ENCODE measurements at regions not wholly inside any gene's neighbourhood (a gene's known extent, or its start where the extent isn't known, plus 50 kb on each side); places are given as distances from the start of the nearest gene placed in this dataset.

DNA sequence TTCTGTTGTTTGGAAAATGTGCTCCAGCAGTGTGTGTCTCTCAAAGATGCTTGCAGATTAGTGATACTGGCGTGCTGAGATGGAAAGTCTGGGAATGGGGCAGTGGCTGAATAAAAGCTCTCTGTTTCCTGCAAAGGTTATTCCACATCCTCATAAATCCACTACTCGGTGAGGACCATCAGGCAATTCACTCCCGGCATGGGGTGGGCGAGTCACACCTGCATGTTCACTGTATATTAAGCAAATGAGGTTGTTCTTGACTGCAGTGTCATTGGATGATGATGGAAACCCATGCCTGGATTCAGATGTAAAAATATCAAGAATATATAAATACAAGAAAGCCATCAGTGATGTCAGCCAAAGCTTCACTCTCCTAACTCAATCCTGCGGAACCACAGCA is 65.4 kb upstream of the DSCAM start:
- Histone ChIP-seq H3K36me3 (ENCODE audit: insufficient read depth, low read length) (no peaks in the 10 kb centered on the region), H3K9ac (ENCODE audit: low read length) (no peak overlapping the region), H3K4me2 (ENCODE audit: low read length) (no peak overlapping the region), H3K27ac (ENCODE audit: low read length) (no peak overlapping the region), H3K4me3 (ENCODE audit: low read length) (no peak overlapping the region), H3F3A (ENCODE audit: insufficient read depth, low read length, poor library complexity, severe bottlenecking) (no peaks in the 10 kb centered on the region), H2AFZ (ENCODE audit: low read depth, low read length) (no peak overlapping the region), H3K9me3 (ENCODE audit: low read length) (no peaks in the 10 kb centered on the region), H3K79me2 (replicated peaks; ENCODE audit: insufficient read depth, low read length) (no peaks in the 10 kb centered on the region), H3K9me2 (ENCODE audit: insufficient read depth, low read length) (no peaks in the 10 kb centered on the region), H3K27me3 (ENCODE audit: insufficient read depth, low read depth, low read length) (no peaks in the 10 kb centered on the region), H4K20me1 (ENCODE audit: insufficient read depth) (no peaks in the 10 kb centered on the region)
- TF ChIP-seq RAD21 (conservative IDR thresholded peaks at IDR 0.05): no peak
- TF ChIP-seq EZH2 (IDR thresholded peaks at IDR 0.05; ENCODE audit: borderline replicate concordance, insufficient read depth, low read length, poor library complexity, severe bottlenecking): no peak
- TF ChIP-seq, protein P1, sequence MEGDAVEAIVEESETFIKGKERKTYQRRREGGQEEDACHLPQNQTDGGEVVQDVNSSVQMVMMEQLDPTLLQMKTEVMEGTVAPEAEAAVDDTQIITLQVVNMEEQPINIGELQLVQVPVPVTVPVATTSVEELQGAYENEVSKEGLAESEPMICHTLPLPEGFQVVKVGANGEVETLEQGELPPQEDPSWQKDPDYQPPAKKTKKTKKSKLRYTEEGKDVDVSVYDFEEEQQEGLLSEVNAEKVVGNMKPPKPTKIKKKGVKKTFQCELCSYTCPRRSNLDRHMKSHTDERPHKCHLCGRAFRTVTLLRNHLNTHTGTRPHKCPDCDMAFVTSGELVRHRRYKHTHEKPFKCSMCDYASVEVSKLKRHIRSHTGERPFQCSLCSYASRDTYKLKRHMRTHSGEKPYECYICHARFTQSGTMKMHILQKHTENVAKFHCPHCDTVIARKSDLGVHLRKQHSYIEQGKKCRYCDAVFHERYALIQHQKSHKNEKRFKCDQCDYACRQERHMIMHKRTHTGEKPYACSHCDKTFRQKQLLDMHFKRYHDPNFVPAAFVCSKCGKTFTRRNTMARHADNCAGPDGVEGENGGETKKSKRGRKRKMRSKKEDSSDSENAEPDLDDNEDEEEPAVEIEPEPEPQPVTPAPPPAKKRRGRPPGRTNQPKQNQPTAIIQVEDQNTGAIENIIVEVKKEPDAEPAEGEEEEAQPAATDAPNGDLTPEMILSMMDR (IDR thresholded peaks at IDR 0.05; ENCODE audit: poor library complexity, severe bottlenecking): no peak
- TF ChIP-seq EP300 (conservative IDR thresholded peaks at IDR 0.05; ENCODE audit: poor library complexity, severe bottlenecking): no peak
- TF ChIP-seq, protein P2, sequence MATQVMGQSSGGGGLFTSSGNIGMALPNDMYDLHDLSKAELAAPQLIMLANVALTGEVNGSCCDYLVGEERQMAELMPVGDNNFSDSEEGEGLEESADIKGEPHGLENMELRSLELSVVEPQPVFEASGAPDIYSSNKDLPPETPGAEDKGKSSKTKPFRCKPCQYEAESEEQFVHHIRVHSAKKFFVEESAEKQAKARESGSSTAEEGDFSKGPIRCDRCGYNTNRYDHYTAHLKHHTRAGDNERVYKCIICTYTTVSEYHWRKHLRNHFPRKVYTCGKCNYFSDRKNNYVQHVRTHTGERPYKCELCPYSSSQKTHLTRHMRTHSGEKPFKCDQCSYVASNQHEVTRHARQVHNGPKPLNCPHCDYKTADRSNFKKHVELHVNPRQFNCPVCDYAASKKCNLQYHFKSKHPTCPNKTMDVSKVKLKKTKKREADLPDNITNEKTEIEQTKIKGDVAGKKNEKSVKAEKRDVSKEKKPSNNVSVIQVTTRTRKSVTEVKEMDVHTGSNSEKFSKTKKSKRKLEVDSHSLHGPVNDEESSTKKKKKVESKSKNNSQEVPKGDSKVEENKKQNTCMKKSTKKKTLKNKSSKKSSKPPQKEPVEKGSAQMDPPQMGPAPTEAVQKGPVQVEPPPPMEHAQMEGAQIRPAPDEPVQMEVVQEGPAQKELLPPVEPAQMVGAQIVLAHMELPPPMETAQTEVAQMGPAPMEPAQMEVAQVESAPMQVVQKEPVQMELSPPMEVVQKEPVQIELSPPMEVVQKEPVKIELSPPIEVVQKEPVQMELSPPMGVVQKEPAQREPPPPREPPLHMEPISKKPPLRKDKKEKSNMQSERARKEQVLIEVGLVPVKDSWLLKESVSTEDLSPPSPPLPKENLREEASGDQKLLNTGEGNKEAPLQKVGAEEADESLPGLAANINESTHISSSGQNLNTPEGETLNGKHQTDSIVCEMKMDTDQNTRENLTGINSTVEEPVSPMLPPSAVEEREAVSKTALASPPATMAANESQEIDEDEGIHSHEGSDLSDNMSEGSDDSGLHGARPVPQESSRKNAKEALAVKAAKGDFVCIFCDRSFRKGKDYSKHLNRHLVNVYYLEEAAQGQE (IDR thresholded peaks at IDR 0.05; ENCODE audit: borderline replicate concordance): no peak
- no peak for TF ChIP-seq POLR2AphosphoS5 (IDR thresholded peaks at IDR 0.05)
- no peak for TF ChIP-seq TAF1 (IDR thresholded peaks at IDR 0.05; ENCODE audit: low read depth)
- TF ChIP-seq SMC3 (conservative IDR thresholded peaks at IDR 0.05; ENCODE audit: poor library complexity): no peak
- TF ChIP-seq MXI1 (conservative IDR thresholded peaks at IDR 0.05; ENCODE audit: poor library complexity, severe bottlenecking): no peak

DNA sequence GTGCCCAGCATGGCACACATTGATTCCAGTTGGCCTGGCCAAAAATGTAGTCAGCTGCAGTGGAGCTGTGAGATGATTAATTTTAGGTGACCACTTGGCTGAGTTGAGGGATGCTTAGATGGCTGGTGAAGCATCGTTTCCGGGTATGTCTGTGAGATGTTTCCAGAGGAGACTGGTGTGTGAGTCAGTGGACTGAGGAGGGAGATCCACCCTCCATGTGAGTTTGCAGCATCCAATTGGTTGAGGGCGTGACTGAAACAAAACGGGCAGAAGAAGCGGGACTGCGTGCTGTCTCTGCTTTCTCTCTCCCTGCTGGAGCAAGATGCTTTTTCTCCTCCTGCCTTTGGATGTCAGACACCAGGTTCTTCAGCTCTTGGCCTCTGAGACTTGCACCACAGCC is 68.2 kb upstream of the DSCAM start:
- no peak overlapping the region for H3K27ac ChIP-seq (ENCODE audit: low read length)
- no peak overlapping the region for H3K4me2 ChIP-seq (ENCODE audit: low read length)
- no peaks in the 10 kb centered on the region for H3K36me3 ChIP-seq (ENCODE audit: insufficient read depth, low read length)
- no peak overlapping the region for H3K4me3 ChIP-seq (ENCODE audit: low read length)
- no peaks in the 10 kb centered on the region for H3K27me3 ChIP-seq (ENCODE audit: insufficient read depth, low read depth, low read length)
- no peak overlapping the region for H2AFZ ChIP-seq (ENCODE audit: low read depth, low read length)
- H3K79me2 ChIP-seq (replicated peaks; ENCODE audit: insufficient read depth, low read length): no peaks in the 10 kb centered on the region
- no peaks in the 10 kb centered on the region for H4K20me1 ChIP-seq (ENCODE audit: insufficient read depth)
- no peaks in the 10 kb centered on the region for H3F3A ChIP-seq (ENCODE audit: insufficient read depth, low read length, poor library complexity, severe bottlenecking)
- TF ChIP-seq, protein P2 (IDR thresholded peaks at IDR 0.05; ENCODE audit: borderline replicate concordance): no peak
- TF ChIP-seq EP300 (conservative IDR thresholded peaks at IDR 0.05; ENCODE audit: poor library complexity, severe bottlenecking): no peak
- no peak for TF ChIP-seq TAF1 (IDR thresholded peaks at IDR 0.05; ENCODE audit: low read depth)
- no peak for TF ChIP-seq SMC3 (conservative IDR thresholded peaks at IDR 0.05; ENCODE audit: poor library complexity)
- TF ChIP-seq MXI1 (conservative IDR thresholded peaks at IDR 0.05; ENCODE audit: poor library complexity, severe bottlenecking): no peak
- TF ChIP-seq POLR2AphosphoS5 (IDR thresholded peaks at IDR 0.05): no peak
- no peak overlapping the region for H3K9ac ChIP-seq (ENCODE audit: low read length)
- H3K9me2 ChIP-seq (ENCODE audit: insufficient read depth, low read length): no peaks in the 10 kb centered on the region
- no peaks in the 10 kb centered on the region for H3K9me3 ChIP-seq (ENCODE audit: low read length)
